Activated naive CD4-positive, alpha-beta T cell treated with anti-CD3 and anti-CD28 coated beads for 36 hours (primary cell): ENCODE measurements at regions not wholly inside any gene's neighbourhood (a gene's known extent, or its start where the extent isn't known, plus 50 kb on each side); places are given as distances from the start of the nearest gene placed in this dataset.
"Not testable (repeated sequence)": the region's sequence is repeated elsewhere in the genome, so short reads cannot be mapped to it uniquely, and the experiment has no call there.

Source experiments
- CTCF ChIA-PET: fragments of 350-600 bp; sonication (Branson Sonifier 250); formaldehyde crosslinking; loops from one replicate; lab custom pipeline; 2021; ENCODE audit warnings: antibody characterized with exemption; lab: Charles Lee
- DNase-seq: peaks from one replicate; pipeline ENCODE4 v3.0.0-alpha.2; 2020
- H3K27ac Mint-ChIP-seq: one replicate; pipeline ENCODE4 v1.8.0; 2021; ENCODE audit warnings: mild to moderate bottlenecking, mixed read lengths
- H3K27me3 Mint-ChIP-seq: one replicate; pipeline ENCODE4 v1.8.0; 2021; ENCODE audit warnings: low read depth, mixed read lengths
- H3K36me3 Mint-ChIP-seq: one replicate; pipeline ENCODE4 v1.8.0; 2021; ENCODE audit warnings: low read depth, mixed read lengths
- H3K4me1 Mint-ChIP-seq: one replicate; pipeline ENCODE4 v1.8.0; 2021; ENCODE audit warnings: low read depth, mixed read lengths
- H3K4me3 Mint-ChIP-seq: one replicate; pipeline ENCODE4 v1.8.0; 2021; ENCODE audit warnings: mild to moderate bottlenecking, moderate library complexity, mixed read lengths
- H3K9me3 Mint-ChIP-seq: one replicate; pipeline ENCODE4 v1.8.0; 2021; ENCODE audit warnings: mixed read lengths
- intact Hi-C: fragments of 100-400 bp; cut with micrococcal nuclease; formaldehyde crosslinking; loops from one replicate; pipeline ENCODE4 v1.15.1; 2023

DNA sequence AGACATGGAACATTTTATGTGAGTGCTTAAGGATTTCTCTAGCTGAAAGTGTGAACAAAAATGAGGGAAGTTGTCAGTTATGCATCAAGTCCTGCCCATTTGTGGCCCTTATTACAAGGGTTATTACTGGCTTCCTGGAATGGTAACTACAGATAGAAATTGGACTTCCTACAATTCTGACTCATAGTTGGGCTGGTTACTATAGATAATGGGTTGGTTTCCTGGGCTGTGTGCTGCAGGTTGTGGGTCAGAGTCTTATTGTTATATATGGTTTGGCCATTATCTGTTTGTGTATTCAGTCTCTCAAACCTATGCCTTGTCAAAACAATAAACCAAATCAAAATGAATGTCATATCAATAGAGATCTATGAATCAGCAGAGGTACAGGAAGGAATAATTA is 313.7 kb downstream of the ADAMTS20 start:
- Mint-ChIP-seq H3K27me3 (no peaks in the 10 kb centered on the region), H3K36me3 (no peaks in the 10 kb centered on the region), H3K4me1 (no peaks in the 10 kb centered on the region), H3K27ac (no peak overlapping the region), H3K9me3 (peaks cover 3% of the 10 kb centered on the region), H3K4me3 (no peak overlapping the region)
- CTCF ChIA-PET, result no interaction called here
- intact Hi-C loops, result no loop called here
- no peak for DNase-seq

- intact Hi-C loops, result no loop called here
- no peaks in the 10 kb centered on the region for H3K4me1 Mint-ChIP-seq
- CTCF ChIA-PET, result no interaction called here
- no peaks in the 10 kb centered on the region for H3K27me3 Mint-ChIP-seq
- H3K9me3 Mint-ChIP-seq, result peaks cover 3% of the 10 kb centered on the region
- DNase-seq, result no peak
- H3K27ac Mint-ChIP-seq, result no peak overlapping the region
- no peaks in the 10 kb centered on the region for H3K36me3 Mint-ChIP-seq
- no peak overlapping the region for H3K4me3 Mint-ChIP-seq
Measured at GRCh38 chr12:43237238-43237879, 314.6 kb downstream of the ADAMTS20 start.

DNA sequence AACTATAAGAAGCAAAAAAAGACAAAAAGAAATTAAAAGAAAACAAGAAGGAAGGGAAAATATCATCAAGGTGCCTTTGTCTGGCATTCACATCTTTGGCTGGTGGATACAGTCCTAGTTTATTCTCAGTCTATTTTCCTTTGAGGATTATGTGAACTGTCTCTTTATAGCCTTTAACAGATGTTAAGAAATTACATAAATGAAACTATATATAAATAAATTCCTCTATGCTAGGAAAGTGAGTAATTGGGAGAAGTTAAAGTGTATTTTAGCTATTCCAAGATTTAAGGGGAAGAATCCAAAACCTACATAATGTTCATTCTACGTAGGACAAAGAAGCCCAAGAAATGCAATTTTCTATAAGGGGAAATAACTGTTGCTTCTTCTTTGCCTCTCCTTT is 316.3 kb downstream of the ADAMTS20 start:
- no peak overlapping the region for H3K4me3 Mint-ChIP-seq
- intact Hi-C loops, result no loop called here

GRCh38 chr12:43233861-43234260 is 318.1 kb downstream of the ADAMTS20 start:
- Mint-ChIP-seq H3K4me3 (no peak overlapping the region), H3K27ac (no peak overlapping the region), H3K4me1 (no peaks in the 10 kb centered on the region), H3K9me3 (peaks cover 3% of the 10 kb centered on the region), H3K27me3 (no peaks in the 10 kb centered on the region), H3K36me3 (no peaks in the 10 kb centered on the region)
- CTCF ChIA-PET, result no interaction called here
- no peak for DNase-seq
- intact Hi-C loops, result no loop called here

More for the DNA sequence above, 316.3 kb downstream of the ADAMTS20 start:
- no peaks in the 10 kb centered on the region for H3K27me3 Mint-ChIP-seq
- H3K36me3 Mint-ChIP-seq, result no peaks in the 10 kb centered on the region
- no peak overlapping the region for H3K27ac Mint-ChIP-seq
- no peaks in the 10 kb centered on the region for H3K4me1 Mint-ChIP-seq
- CTCF ChIA-PET, result interaction anchor here (1.4 kb wide), 1 partner anchor 17 kb away, joined by 3 read pairs; no protein-coding TSS in a partner anchor
- no peak for DNase-seq
- H3K9me3 Mint-ChIP-seq, result peaks cover 3% of the 10 kb centered on the region

DNA sequence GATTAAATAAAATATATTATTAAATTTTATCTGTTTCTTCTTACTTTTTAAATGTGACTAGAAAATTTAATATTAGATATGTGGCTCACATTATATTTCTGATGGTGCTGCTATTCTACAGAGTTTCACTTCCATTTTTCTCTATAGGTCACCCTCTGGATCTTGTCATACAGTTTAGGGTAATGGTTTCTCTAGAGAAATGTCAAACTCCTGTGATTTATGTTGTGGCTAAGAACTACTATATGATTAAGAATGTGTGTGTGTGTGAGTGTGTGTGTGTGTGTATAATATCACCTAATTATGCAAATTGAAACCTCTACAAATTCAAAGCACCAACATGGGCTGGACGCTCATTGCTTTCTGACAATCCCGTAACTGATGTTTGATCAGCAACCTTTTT is 325.9 kb downstream of the ADAMTS20 start:
- Mint-ChIP-seq H3K27me3 (no peaks in the 10 kb centered on the region), H3K4me1 (no peaks in the 10 kb centered on the region), H3K9me3 (peaks cover 2% of the 10 kb centered on the region), H3K27ac (no peak overlapping the region), H3K36me3 (no peaks in the 10 kb centered on the region), H3K4me3 (no peak overlapping the region)
- no peak for DNase-seq
- intact Hi-C loops, result no loop called here
- CTCF ChIA-PET, result no interaction called here

DNA sequence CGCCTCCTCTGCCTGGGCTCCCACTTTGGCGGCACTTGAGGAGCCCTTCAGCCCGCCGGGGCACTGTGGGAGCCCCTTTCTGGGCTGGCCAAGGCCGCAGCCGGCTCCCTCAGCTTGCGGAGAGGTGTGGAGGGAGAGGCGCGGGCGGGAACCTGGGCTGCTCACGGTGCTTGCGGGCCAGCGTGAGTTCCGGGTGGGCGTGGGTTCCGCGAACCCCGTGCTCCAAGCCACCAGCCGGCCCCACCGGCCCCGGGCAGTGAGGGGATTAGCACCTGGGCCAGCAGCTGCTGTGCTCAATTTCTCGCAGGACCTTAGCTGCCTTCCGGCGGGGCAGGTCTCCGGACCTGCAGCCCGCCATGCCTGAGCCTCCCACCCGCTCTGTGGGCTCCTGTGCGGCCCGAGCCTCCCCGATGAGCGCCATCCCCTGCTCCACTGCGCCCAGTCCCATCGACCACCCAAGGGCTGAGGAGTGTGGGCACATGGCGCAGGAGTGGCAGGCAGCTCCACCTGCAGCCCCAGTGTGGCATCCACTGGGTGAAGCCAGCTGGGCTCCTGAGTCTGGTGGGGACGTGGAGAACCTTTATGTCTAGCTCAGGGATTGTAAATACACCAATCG is 327.7 kb downstream of the ADAMTS20 start:
- H3K9me3 Mint-ChIP-seq, CTCF ChIA-PET, H3K4me3 Mint-ChIP-seq: not testable (repeated sequence)

DNA sequence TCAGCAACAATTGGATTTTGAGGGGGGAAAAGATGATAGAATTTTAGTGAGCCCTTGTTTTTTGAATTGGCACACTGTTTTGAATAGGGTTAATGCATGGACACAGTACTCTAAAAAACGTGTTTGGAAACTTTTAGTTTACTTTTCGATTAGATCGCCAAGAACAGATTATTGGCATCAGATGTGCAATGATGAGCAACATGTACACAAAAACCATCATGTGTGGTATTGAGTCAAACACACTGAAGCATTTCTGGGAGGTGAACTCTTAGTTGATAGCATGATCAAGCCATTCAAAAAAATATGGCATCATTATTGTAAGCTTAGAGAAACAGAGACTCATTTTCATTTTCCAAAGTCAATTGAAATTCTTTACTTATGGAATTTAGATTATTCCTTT is 329.2 kb downstream of the ADAMTS20 start:
- DNase-seq, result no peak
- CTCF ChIA-PET, result no interaction called here
- intact Hi-C loops, result no loop called here
- H3K9me3 Mint-ChIP-seq, result peaks cover 2% of the 10 kb centered on the region
- H3K4me1 Mint-ChIP-seq, result no peaks in the 10 kb centered on the region
- H3K4me3 Mint-ChIP-seq, result no peak overlapping the region
- H3K27me3 Mint-ChIP-seq, result no peaks in the 10 kb centered on the region
- H3K27ac Mint-ChIP-seq, result no peak overlapping the region
- no peaks in the 10 kb centered on the region for H3K36me3 Mint-ChIP-seq

More for the DNA sequence above, 327.7 kb downstream of the ADAMTS20 start:
- H3K27me3 Mint-ChIP-seq, H3K36me3 Mint-ChIP-seq, H3K4me1 Mint-ChIP-seq, H3K27ac Mint-ChIP-seq, DNase-seq, intact Hi-C loops: not testable (repeated sequence)

DNA sequence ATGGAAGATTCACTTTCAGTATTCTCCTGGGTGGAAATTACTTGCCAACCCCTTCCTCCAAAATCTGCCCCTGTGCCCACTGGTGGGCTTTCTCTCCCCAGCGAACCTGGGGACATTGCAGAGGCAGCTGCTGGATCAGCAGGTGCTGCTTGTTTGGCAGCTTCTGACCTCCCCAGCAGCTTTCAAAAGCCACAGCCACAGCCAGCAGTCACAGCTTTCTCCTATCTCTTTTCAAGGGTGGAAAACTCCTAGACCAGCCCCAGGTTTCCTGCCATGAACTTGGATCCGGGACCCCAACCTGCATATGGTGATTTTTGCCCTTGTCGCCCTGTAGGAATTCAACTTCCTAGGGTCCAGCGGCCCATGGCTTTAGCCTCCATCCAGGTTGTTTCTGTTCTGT is 330.8 kb downstream of the ADAMTS20 start:
- Mint-ChIP-seq H3K27me3 (no peaks in the 10 kb centered on the region), H3K4me3 (no peak overlapping the region), H3K4me1 (no peaks in the 10 kb centered on the region), H3K36me3 (no peaks in the 10 kb centered on the region), H3K9me3 (peaks cover 2% of the 10 kb centered on the region), H3K27ac (no peak overlapping the region)
- no peak for DNase-seq
- intact Hi-C loops, result no loop called here
- CTCF ChIA-PET, result no interaction called here

DNA sequence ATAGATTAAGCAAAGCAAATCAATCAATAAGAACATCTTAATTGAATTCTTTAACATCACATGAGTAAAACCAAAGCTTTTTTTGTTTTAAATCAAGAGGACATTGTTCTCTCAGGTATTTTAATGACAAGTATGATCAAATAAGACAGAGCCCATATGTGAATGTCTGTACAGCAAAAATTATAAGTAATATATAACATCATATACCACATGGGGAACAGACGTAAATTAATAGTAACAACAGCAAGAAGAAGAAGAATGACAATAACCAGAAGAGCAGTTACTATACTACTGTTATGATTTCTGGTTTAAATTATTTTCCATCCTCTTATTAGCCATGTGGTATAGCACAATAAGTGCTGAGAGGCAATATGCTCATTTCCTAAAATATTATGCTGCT is 335.5 kb downstream of the ADAMTS20 start:
- H3K4me1 Mint-ChIP-seq, result no peaks in the 10 kb centered on the region
- no peak overlapping the region for H3K27ac Mint-ChIP-seq
- intact Hi-C loops, result no loop called here
- no peak for DNase-seq
- H3K27me3 Mint-ChIP-seq, result no peaks in the 10 kb centered on the region
- H3K9me3 Mint-ChIP-seq, result no peaks in the 10 kb centered on the region
- no peak overlapping the region for H3K4me3 Mint-ChIP-seq
- CTCF ChIA-PET, result interaction anchor here (1.1 kb wide), 1 partner anchor 673 kb away, joined by 5 read pairs; no protein-coding TSS in a partner anchor
- H3K36me3 Mint-ChIP-seq, result no peaks in the 10 kb centered on the region

- Mint-ChIP-seq H3K27me3 (no peaks in the 10 kb centered on the region), H3K4me1 (no peaks in the 10 kb centered on the region), H3K4me3 (no peak overlapping the region), H3K9me3 (no peaks in the 10 kb centered on the region), H3K36me3 (no peaks in the 10 kb centered on the region), H3K27ac (no peak overlapping the region)
- DNase-seq, result no peak
- CTCF ChIA-PET, result no interaction called here
- intact Hi-C loops, result no loop called here
Measured at GRCh38 chr12:43214166-43214565, 337.8 kb downstream of the ADAMTS20 start.

DNA sequence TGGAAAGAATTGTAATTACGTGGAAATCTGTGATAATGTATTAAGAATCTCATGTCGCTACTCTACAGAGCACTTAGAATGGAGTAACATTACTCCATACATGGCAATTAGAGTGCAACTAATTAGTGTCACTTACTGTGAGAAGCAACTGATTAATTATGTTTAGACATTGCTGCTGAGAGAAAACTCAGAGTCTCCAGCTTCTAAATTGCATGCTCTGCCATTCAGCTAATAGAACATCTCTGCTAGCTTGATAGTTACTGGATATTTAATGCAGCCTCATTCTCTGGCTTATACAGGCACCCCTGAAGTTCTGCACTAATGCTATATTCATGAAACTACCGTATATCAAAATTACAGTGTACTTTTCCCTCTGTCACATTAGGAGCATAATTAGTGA is 338.4 kb downstream of the ADAMTS20 start:
- CTCF ChIA-PET, result interaction anchor here (0.6 kb wide), 1 partner anchor 46 kb away, joined by 4 read pairs; no protein-coding TSS in a partner anchor
- H3K36me3 Mint-ChIP-seq, result no peaks in the 10 kb centered on the region
- no peaks in the 10 kb centered on the region for H3K4me1 Mint-ChIP-seq
- no peak for DNase-seq
- intact Hi-C loops, result no loop called here
- H3K4me3 Mint-ChIP-seq, result no peak overlapping the region
- no peaks in the 10 kb centered on the region for H3K27me3 Mint-ChIP-seq
- no peak overlapping the region for H3K27ac Mint-ChIP-seq
- H3K9me3 Mint-ChIP-seq, result no peaks in the 10 kb centered on the region

DNA sequence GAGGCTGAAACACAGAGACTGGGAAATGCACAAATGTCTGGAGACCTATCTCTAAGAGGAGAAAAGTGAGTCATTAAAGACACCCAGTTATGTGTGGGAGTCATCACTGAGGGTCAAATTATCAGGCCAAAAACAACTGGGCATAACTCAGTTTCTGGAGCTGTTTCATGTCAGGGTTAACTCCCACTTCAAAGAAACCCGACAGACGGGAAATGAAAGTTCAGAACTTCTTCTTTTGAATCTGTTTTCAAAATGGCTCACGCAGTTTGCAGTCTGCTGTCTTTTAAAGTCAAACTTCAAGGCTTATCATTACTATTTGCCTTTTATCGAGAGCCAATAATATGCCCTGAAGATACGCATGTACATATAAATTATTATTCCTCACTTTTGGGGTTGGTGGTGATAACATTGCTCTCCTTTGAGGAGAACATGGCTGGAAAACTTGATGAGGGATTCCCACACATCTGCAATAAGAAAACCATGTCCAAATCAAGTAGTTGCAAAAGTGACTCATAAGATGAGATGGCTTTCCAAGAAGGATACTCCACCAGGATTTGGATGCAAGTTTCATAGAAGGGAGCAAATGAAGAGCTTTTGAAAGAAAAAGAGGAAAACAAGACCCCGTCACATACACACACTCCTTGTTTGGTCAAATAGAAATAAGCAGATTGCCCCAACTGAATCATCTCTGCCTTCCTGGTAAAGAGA is 341.4 kb downstream of the ADAMTS20 start:
- no peak for DNase-seq
- Mint-ChIP-seq H3K4me1 (no peaks in the 10 kb centered on the region), H3K27ac (no peak overlapping the region), H3K27me3 (no peaks in the 10 kb centered on the region), H3K9me3 (no peaks in the 10 kb centered on the region), H3K36me3 (no peaks in the 10 kb centered on the region), H3K4me3 (no peak overlapping the region)
- CTCF ChIA-PET, result no interaction called here
- intact Hi-C loops, result no loop called here

GRCh38 chr12:43208627-43209026 is 343.4 kb downstream of the ADAMTS20 start:
- no peaks in the 10 kb centered on the region for H3K36me3 Mint-ChIP-seq
- H3K9me3 Mint-ChIP-seq, result no peaks in the 10 kb centered on the region
- CTCF ChIA-PET, result interaction anchor here (0.6 kb wide), 1 partner anchor 191 kb away, joined by 3 read pairs; no protein-coding TSS in a partner anchor
- no peak for DNase-seq
- intact Hi-C loops, result no loop called here
- no peaks in the 10 kb centered on the region for H3K4me1 Mint-ChIP-seq
- no peak overlapping the region for H3K4me3 Mint-ChIP-seq
- no peaks in the 10 kb centered on the region for H3K27me3 Mint-ChIP-seq
- no peak overlapping the region for H3K27ac Mint-ChIP-seq
